Activated naive CD8-positive, alpha-beta T cell treated with anti-CD3 and anti-CD28 coated beads, Interleukin-2, amount 10 ng/mL, durations not matched to agents 7 days and 5 days (primary cell): ENCODE measurements at regions not wholly inside any gene's neighbourhood (a gene's known extent, or its start where the extent isn't known, plus 50 kb on each side); places are given as distances from the start of the nearest gene placed in this dataset.
"Not testable (repeated sequence)": the region's sequence is repeated elsewhere in the genome, so short reads cannot be mapped to it uniquely, and the experiment has no call there.

Experiments
- ATAC-seq: fragments of 150-1000 bp; cut with Tn5 transposase; one replicate; pipeline ENCODE4 v1.10.0; 2021; ENCODE audit warnings: low read depth, moderate library complexity
- POLR2A ChIA-PET: fragments of 350-600 bp; sonication (Branson Sonifier 250); formaldehyde crosslinking; loops from one replicate; lab custom pipeline; 2021; ENCODE audit warnings: antibody characterized with exemption; lab: Charles Lee
- DNase-seq: peaks from one replicate; pipeline ENCODE4 v3.0.0; 2021
- H3K27ac Mint-ChIP-seq: one replicate; pipeline ENCODE4 v1.8.0; 2022; ENCODE audit warnings: mild to moderate bottlenecking, mixed read lengths
- H3K27me3 Mint-ChIP-seq: one replicate; pipeline ENCODE4 v1.8.0; 2022; ENCODE audit warnings: mild to moderate bottlenecking, moderate library complexity, mixed read lengths
- H3K36me3 Mint-ChIP-seq: one replicate; pipeline ENCODE4 v1.8.0; 2021; ENCODE audit warnings: mild to moderate bottlenecking, mixed read lengths
- H3K4me1 Mint-ChIP-seq: one replicate; pipeline ENCODE4 v1.8.0; 2021; ENCODE audit warnings: mixed read lengths
- H3K4me3 Mint-ChIP-seq: one replicate; pipeline ENCODE4 v1.8.0; 2022; ENCODE audit warnings: mild to moderate bottlenecking, moderate library complexity, mixed read lengths
- H3K9me3 Mint-ChIP-seq: one replicate; pipeline ENCODE4 v1.8.0; 2021; ENCODE audit warnings: mixed read lengths

DNA sequence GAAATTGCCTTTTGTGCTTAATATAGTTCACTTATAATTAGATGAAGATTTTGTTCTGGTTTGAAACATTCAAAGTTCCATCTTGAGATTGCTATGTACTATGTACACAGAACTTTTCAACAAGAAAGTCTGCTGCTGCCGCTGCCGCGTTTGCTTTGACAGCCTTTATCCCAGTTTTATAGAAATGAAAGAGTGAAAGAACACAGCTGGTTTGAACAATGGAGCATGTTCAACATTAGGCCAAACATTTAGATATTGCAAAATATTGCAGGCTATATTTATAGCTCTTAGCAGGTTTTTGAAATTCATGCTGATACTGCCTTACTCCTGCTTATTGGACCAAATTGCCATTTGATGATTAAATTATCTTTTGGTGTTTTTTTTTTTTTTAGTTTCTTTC lies 299.8 kb upstream of the PRKD1 start:
- Mint-ChIP-seq H3K4me1 (no peaks in the 10 kb centered on the region), H3K9me3 (peaks cover 1% of the 10 kb centered on the region), H3K4me3 (no peak overlapping the region), H3K27me3 (peaks cover 2% of the 10 kb centered on the region), H3K36me3 (no peaks in the 10 kb centered on the region), H3K27ac (no peak overlapping the region)
- POLR2A ChIA-PET: no interaction called here
- DNase-seq (no peak), ATAC-seq (no peak)

GRCh38 chr14:30227876-30228275 lies 300.2 kb upstream of the PRKD1 start:
- POLR2A ChIA-PET: no interaction called here
- no peaks in the 10 kb centered on the region for H3K36me3 Mint-ChIP-seq
- H3K27ac Mint-ChIP-seq: no peak overlapping the region
- DNase-seq (no peak), ATAC-seq (no peak)
- peaks cover 1% of the 10 kb centered on the region for H3K9me3 Mint-ChIP-seq
- no peaks in the 10 kb centered on the region for H3K4me1 Mint-ChIP-seq
- H3K27me3 Mint-ChIP-seq: peaks cover 2% of the 10 kb centered on the region
- H3K4me3 Mint-ChIP-seq: no peak overlapping the region

DNA sequence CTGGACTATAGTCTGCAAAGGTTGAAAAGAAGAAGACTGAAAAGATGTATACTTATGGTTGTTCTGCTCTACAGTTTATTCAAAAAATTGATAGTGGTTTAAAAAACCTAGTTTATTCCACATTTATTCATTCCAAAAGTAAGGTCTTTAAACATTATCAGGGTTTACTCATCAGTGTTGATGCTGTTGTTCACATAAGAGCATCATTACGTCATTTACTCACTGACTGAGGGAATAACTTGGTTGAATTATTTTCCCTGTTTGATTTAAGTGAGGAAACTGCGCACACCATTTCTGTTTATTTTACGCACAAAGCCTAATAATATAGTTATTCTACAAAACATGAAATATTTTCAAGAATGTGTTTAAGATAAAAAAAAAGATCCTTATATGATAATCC lies 303.1 kb upstream of the PRKD1 start:
- H3K36me3 Mint-ChIP-seq: no peaks in the 10 kb centered on the region
- H3K27me3 Mint-ChIP-seq: peaks cover 2% of the 10 kb centered on the region
- H3K9me3 Mint-ChIP-seq: peaks cover 4% of the 10 kb centered on the region
- no peaks in the 10 kb centered on the region for H3K4me1 Mint-ChIP-seq
- ATAC-seq (no peak), DNase-seq (no peak)
- H3K27ac Mint-ChIP-seq: no peak overlapping the region
- POLR2A ChIA-PET: no interaction called here
- no peak overlapping the region for H3K4me3 Mint-ChIP-seq

DNA sequence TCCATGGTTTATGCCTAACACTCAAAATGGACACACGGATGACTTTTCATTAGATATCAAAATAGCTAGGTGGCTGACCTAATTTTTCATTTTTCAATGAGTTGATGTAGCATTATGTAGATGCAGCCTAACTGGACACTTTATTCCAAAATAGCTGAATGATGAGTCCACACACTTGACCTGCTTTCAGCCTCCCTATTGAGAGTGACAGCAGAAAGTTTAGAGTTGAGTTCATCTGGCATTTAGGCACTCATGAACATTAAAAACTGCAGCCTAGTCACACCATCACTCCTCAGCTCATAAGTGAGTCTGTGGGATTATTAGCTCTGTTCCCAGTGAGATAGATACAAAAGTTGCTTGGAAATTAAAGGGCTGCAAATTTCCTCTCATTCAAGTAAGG lies 307.3 kb upstream of the PRKD1 start:
- no peak overlapping the region for H3K27ac Mint-ChIP-seq
- ATAC-seq (no peak), DNase-seq (no peak)
- H3K9me3 Mint-ChIP-seq: peaks cover 6% of the 10 kb centered on the region
- H3K4me1 Mint-ChIP-seq: no peaks in the 10 kb centered on the region
- no peaks in the 10 kb centered on the region for H3K27me3 Mint-ChIP-seq
- H3K36me3 Mint-ChIP-seq: no peaks in the 10 kb centered on the region
- H3K4me3 Mint-ChIP-seq: no peak overlapping the region
- POLR2A ChIA-PET: no interaction called here

- H3K27ac Mint-ChIP-seq: no peak overlapping the region
- POLR2A ChIA-PET: no interaction called here
- no peaks in the 10 kb centered on the region for H3K4me1 Mint-ChIP-seq
- H3K27me3 Mint-ChIP-seq: no peaks in the 10 kb centered on the region
- ATAC-seq (no peak), DNase-seq (no peak)
- no peak overlapping the region for H3K4me3 Mint-ChIP-seq
- H3K36me3 Mint-ChIP-seq: no peaks in the 10 kb centered on the region
- peaks cover 6% of the 10 kb centered on the region for H3K9me3 Mint-ChIP-seq
Observed at GRCh38 chr14:30235485-30235884, 307.8 kb upstream of the PRKD1 start.

- Mint-ChIP-seq H3K9me3 (peaks cover 6% of the 10 kb centered on the region), H3K27me3 (no peaks in the 10 kb centered on the region), H3K27ac (no peak overlapping the region), H3K4me1 (no peaks in the 10 kb centered on the region), H3K36me3 (no peaks in the 10 kb centered on the region), H3K4me3 (no peak overlapping the region)
- DNase-seq (no peak), ATAC-seq (no peak)
- POLR2A ChIA-PET: no interaction called here
Observed at GRCh38 chr14:30238936-30239335, 311.3 kb upstream of the PRKD1 start.

DNA sequence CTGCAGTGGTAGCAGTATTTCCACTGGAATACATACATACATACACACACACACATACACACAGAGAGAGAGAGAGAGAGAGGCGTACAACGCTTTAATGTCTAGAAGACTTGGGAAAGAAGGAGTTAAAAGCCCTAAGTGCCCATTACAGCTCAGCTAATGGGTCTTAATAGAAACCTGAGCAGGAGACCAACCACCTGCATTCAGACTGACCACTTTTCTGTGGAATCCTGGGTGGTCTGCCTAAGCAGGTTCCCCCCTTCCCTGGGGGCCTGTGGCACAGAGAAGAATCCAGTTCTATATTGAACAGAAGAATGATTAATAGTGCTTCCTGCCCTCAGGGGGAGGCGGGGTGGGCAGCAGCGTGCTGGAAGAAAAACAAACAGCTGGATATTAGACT lies 312.4 kb upstream of the PRKD1 start:
- no peaks in the 10 kb centered on the region for H3K36me3 Mint-ChIP-seq
- no peak overlapping the region for H3K4me3 Mint-ChIP-seq
- H3K9me3 Mint-ChIP-seq: peaks cover 6% of the 10 kb centered on the region
- no peak for ATAC-seq
- DNase-seq: no peak
- H3K4me1 Mint-ChIP-seq: no peaks in the 10 kb centered on the region
- POLR2A ChIA-PET: no interaction called here
- no peaks in the 10 kb centered on the region for H3K27me3 Mint-ChIP-seq
- H3K27ac Mint-ChIP-seq: no peak overlapping the region

DNA sequence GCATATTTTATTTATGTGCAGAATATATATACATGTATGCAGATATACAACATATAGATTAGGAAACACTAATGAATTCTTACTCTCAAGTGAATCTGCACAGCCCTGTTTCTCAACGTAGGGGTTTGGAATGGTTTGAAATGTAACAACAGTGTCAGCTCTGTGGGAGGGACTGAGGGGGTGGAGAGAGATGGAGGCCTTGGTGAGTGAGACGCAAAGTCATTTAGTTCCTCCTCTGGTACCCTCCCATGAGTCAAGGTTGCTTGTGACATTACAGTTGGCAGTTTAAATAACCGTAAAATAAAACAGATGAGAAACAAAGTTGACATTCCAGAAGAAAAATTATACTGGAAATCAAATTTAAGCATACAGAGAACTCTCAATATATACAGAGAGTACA lies 313.0 kb upstream of the PRKD1 start:
- H3K9me3 Mint-ChIP-seq: peaks cover 4% of the 10 kb centered on the region
- no peak for ATAC-seq
- no peaks in the 10 kb centered on the region for H3K4me1 Mint-ChIP-seq
- no peak for DNase-seq
- POLR2A ChIA-PET: no interaction called here
- no peak overlapping the region for H3K27ac Mint-ChIP-seq
- H3K4me3 Mint-ChIP-seq: no peak overlapping the region
- H3K36me3 Mint-ChIP-seq: no peaks in the 10 kb centered on the region
- no peaks in the 10 kb centered on the region for H3K27me3 Mint-ChIP-seq

DNA sequence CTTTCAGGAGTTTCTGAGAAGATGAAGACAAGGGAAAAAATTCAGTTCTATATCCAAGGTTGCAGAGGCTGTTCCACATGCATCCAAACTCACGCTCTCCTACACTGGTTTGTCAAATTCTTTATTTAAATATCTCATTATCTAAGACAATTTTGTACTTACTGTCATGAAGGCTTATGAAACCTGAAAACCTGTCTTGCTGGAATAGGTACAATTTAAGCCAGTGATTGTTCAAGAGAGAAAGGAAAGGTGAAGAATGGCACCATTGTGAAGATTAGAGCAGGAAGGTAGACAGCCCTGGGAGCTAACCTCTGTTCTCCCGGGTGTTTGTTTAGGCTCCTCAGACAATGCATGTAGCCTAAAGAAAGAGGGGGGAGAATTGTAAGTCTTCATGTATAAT lies 315.1 kb upstream of the PRKD1 start:
- H3K27ac Mint-ChIP-seq: no peak overlapping the region
- H3K36me3 Mint-ChIP-seq: no peaks in the 10 kb centered on the region
- DNase-seq: no peak
- POLR2A ChIA-PET: no interaction called here
- no peaks in the 10 kb centered on the region for H3K27me3 Mint-ChIP-seq
- no peaks in the 10 kb centered on the region for H3K9me3 Mint-ChIP-seq
- no peak overlapping the region for H3K4me3 Mint-ChIP-seq
- H3K4me1 Mint-ChIP-seq: no peaks in the 10 kb centered on the region
- no peak for ATAC-seq

- no peak overlapping the region for H3K4me3 Mint-ChIP-seq
- no peaks in the 10 kb centered on the region for H3K36me3 Mint-ChIP-seq
- H3K27me3 Mint-ChIP-seq: no peaks in the 10 kb centered on the region
- H3K27ac Mint-ChIP-seq: no peak overlapping the region
- no peaks in the 10 kb centered on the region for H3K9me3 Mint-ChIP-seq
- no peaks in the 10 kb centered on the region for H3K4me1 Mint-ChIP-seq
- no peak for ATAC-seq
- no peak for DNase-seq
- POLR2A ChIA-PET: no interaction called here
Observed at GRCh38 chr14:30243207-30243606, 315.6 kb upstream of the PRKD1 start.

- ATAC-seq (no peak), DNase-seq (no peak)
- H3K27ac Mint-ChIP-seq: no peak overlapping the region
- no peaks in the 10 kb centered on the region for H3K36me3 Mint-ChIP-seq
- H3K27me3 Mint-ChIP-seq: no peaks in the 10 kb centered on the region
- no peaks in the 10 kb centered on the region for H3K4me1 Mint-ChIP-seq
- POLR2A ChIA-PET: no interaction called here
- no peaks in the 10 kb centered on the region for H3K9me3 Mint-ChIP-seq
- H3K4me3 Mint-ChIP-seq: no peak overlapping the region
Observed at GRCh38 chr14:30243805-30244204, 315.2 kb upstream of the G2E3 start.

DNA sequence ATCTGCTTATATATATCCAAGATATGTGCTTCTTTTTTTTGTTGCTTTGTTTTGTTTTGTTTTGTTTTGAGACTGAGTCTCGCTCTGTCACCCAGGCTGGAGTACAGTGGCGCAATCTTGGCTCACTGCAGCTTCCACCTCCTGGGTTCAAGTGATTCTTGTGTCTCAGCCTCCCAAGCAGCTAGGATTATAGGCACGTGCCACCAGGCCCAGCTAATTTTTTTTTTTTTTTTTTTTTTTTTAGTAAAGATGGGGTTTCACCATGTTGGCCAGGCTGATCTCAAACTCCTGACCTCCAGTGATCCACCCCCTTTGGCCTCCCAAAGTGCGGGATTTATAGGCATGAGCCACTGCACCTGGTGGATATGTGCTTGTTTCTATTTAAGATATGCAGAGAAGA lies 314.6 kb upstream of the G2E3 start:
- POLR2A ChIA-PET, DNase-seq, H3K9me3 Mint-ChIP-seq, H3K36me3 Mint-ChIP-seq, H3K27ac Mint-ChIP-seq, H3K27me3 Mint-ChIP-seq, H3K4me1 Mint-ChIP-seq, H3K4me3 Mint-ChIP-seq, ATAC-seq: not testable (repeated sequence)

GRCh38 chr14:30251017-30251416 lies 307.9 kb upstream of the G2E3 start:
- Mint-ChIP-seq H3K27me3 (no peaks in the 10 kb centered on the region), H3K4me3 (no peak overlapping the region), H3K4me1 (no peaks in the 10 kb centered on the region), H3K36me3 (no peaks in the 10 kb centered on the region), H3K27ac (no peak overlapping the region), H3K9me3 (no peaks in the 10 kb centered on the region)
- DNase-seq (no peak), ATAC-seq (no peak)
- POLR2A ChIA-PET: no interaction called here

DNA sequence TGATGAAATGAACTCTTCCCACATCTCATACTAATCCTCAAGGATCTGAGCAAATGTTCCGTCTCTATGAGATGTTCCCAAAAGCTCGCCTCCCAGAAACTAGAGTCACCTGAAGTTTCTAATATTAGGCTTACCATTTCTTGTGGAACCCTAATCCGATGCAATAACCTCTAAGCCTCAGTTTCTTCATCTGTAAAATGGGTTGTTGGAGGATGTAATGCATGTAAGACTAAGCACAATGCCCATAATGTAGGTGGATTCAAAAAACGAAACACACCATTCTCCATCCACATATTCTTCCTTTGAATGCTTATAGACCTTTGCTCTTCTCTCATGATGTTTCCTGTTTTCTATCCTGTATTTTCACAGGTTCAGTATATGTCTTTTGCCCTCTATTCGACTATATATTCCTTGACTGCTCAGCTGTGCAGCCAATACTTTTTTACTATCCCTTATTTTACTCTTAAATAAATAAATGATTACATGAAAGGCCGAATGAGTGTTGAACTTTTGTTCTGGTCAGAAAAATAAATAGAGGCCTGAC lies 307.3 kb upstream of the G2E3 start:
- H3K4me3 Mint-ChIP-seq: no peak overlapping the region
- H3K9me3 Mint-ChIP-seq: no peaks in the 10 kb centered on the region
- DNase-seq (no peak), ATAC-seq (no peak)
- no peaks in the 10 kb centered on the region for H3K36me3 Mint-ChIP-seq
- no peaks in the 10 kb centered on the region for H3K27me3 Mint-ChIP-seq
- POLR2A ChIA-PET: no interaction called here
- H3K27ac Mint-ChIP-seq: no peak overlapping the region
- H3K4me1 Mint-ChIP-seq: no peaks in the 10 kb centered on the region

DNA sequence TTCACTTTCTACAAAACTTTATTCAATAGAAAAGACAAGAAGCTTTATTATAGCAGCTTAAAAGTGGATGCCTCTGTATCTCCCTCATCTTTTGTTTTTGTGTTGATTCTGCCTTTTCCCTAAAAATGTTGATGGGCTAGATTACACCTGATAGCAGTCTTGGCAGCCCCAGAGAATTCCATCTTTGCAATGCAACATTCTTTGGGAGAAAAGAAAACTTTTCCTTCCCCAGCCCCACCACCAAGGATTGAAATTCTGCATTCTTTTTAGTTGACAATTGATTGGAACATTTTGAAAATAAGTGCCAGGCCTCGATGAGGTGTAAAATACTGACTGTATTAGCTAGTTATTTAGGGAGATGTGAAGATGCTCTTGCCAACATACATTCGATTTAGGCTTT lies 306.8 kb upstream of the G2E3 start:
- ATAC-seq (no peak), DNase-seq (no peak)
- no peaks in the 10 kb centered on the region for H3K4me1 Mint-ChIP-seq
- H3K9me3 Mint-ChIP-seq: no peaks in the 10 kb centered on the region
- no peak overlapping the region for H3K27ac Mint-ChIP-seq
- POLR2A ChIA-PET: no interaction called here
- H3K27me3 Mint-ChIP-seq: no peaks in the 10 kb centered on the region
- H3K4me3 Mint-ChIP-seq: no peak overlapping the region
- H3K36me3 Mint-ChIP-seq: no peaks in the 10 kb centered on the region
